ENCODE measurements at regions not wholly inside any gene's neighbourhood (a gene's known extent, or its start where the extent isn't known, plus 50 kb on each side); places are given as distances from the start of the nearest gene placed in this dataset.

DNA sequence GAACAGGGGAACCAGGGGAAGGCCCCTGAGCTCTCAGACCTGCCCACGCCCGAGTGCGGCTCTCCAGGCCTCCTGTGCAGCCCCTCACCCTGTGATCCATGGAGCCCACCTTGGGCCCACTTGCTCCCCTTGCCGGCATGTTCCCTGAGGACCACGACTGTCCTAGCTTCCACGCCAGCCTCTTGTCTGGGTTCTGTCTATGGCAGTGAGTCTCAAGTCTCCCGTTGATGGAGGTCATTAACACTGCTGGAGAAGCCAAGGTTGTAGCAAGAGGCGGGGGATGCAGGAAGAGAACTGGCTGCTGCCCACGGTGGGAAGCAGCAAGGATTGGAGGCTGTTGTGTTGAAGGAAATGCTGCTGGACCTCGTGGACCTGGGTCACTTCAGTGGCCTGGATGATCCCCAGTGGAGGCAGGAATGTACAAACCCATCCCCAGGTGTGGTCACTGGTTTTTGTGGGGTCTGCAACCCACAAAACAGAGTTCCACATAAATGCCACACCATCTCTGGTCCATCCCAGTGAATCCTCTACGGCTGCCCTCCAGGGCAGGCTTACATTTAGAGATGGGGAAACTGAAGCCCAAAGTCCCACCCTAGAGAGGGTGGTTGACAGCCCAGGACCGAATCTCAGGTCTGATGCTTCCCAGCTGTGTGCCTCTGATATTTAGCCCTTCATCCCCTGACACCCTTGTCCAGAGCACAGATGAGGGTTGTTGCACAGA, 150.3 kb downstream of the NDUFA10 start:
- H3K36me3 ChIP-seq (ENCODE audit: insufficient read depth, low read length): no peaks in the 10 kb centered on the region
- H3K4me3 ChIP-seq (ENCODE audit: low read length): no peak overlapping the region
- H3K9me3 ChIP-seq (ENCODE audit: low read length): no peaks in the 10 kb centered on the region
- H3K27ac Mint-ChIP-seq: no peak overlapping the region
- ChIA-PET CTCF (no interaction called here), POLR2A (no interaction called here)
- no peaks in the 10 kb centered on the region for H3K4me1 Mint-ChIP-seq
- no peaks in the 10 kb centered on the region for H3K27me3 ChIP-seq (ENCODE audit: insufficient read depth, low read length, poor library complexity, severe bottlenecking)
- no peaks in the 10 kb centered on the region for H3K36me3 Mint-ChIP-seq
- H3K27ac ChIP-seq (ENCODE audit: low read depth, low read length): no peak overlapping the region
- DNase-seq: no peak
- no peaks in the 10 kb centered on the region for H3K4me1 ChIP-seq (ENCODE audit: insufficient read depth, low read length)
- no peaks in the 10 kb centered on the region for H3K9me3 Mint-ChIP-seq
- peaks cover 19% of the 10 kb centered on the region in 2 donors for H3K27me3 Mint-ChIP-seq
- H3K4me3 Mint-ChIP-seq: no peak overlapping the region

GRCh38 chr2:239873656-239874635, 151.2 kb downstream of the NDUFA10 start:
- Histone ChIP-seq H3K27ac (ENCODE audit: low read depth, low read length) (no peak overlapping the region), H3K27me3 (ENCODE audit: insufficient read depth, low read length, poor library complexity, severe bottlenecking) (no peaks in the 10 kb centered on the region), H3K4me3 (ENCODE audit: low read length) (no peak overlapping the region), H3K4me1 (ENCODE audit: insufficient read depth, low read length) (no peaks in the 10 kb centered on the region), H3K36me3 (ENCODE audit: insufficient read depth, low read length) (no peaks in the 10 kb centered on the region), H3K9me3 (ENCODE audit: low read length) (no peaks in the 10 kb centered on the region)
- Mint-ChIP-seq H3K27ac (peak overlapping the region in 3 of 8 donors; percentile 17 to 54 (median 51)), H3K36me3 (no peaks in the 10 kb centered on the region), H3K27me3 (peaks cover 18% of the 10 kb centered on the region in 2 donors), H3K4me3 (no peak overlapping the region), H3K4me1 (no peaks in the 10 kb centered on the region), H3K9me3 (no peaks in the 10 kb centered on the region)
- POLR2A ChIA-PET: no interaction called here
- CTCF ChIA-PET: no interaction called here
- DNase-seq: no peak

DNA sequence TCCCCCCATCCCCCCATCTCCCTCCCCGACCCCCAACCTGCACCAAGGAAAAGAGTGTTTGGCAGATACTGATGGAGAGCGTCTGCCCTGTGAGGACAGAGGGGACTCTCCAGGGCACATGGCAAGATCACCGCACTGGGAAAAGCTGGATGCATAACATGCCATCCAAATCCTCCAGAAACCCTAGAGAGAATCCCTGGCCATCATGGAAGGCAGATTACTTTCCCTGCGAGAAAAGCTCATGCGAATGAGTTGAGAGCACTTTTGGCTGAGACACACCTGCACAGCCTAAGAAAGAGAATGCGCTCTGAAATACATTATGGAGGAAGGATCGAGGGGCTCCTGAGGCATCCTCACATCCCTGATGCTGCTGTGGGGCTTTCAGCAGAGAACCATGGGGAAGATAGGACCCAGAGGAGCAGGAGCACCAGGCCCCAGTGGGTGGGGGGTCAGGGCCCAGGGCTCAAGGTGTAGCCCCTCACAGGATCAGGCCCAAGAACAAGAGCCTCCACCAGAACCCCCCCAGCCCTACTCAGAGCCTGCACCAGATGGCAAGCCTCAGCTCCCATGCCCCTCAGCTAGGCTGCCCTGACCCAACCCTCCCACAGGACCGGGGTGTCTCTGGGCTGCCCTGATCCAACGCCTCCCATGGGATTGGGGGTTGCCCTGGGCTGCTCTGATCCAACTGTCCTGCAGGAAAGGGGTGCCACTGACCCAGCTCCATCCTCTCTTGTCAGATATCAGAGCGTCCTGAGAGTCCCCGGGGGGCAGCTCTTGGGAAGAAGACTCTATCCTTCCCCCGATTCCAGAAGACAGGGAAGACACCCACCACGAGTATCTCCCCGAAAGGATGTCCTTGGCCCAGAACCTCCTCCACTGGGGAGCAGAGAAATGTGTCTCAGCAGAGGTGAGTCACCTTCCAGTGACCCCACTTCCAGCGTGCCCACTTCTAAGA, 153.4 kb downstream of the NDUFA10 start:
- no peaks in the 10 kb centered on the region for H3K9me3 ChIP-seq (ENCODE audit: low read length)
- CTCF ChIA-PET: no interaction called here
- no peak overlapping the region for H3K4me3 Mint-ChIP-seq
- no peaks in the 10 kb centered on the region for H3K36me3 ChIP-seq (ENCODE audit: insufficient read depth, low read length)
- no peaks in the 10 kb centered on the region for H3K9me3 Mint-ChIP-seq
- POLR2A ChIA-PET: no interaction called here
- DNase-seq: no peak
- H3K27ac Mint-ChIP-seq: peak overlapping the region in 1 of 8 donors; percentile 2
- H3K4me3 ChIP-seq (ENCODE audit: low read length): no peak overlapping the region
- H3K4me1 ChIP-seq (ENCODE audit: insufficient read depth, low read length): no peaks in the 10 kb centered on the region
- H3K36me3 Mint-ChIP-seq: no peaks in the 10 kb centered on the region
- H3K27me3 ChIP-seq (ENCODE audit: insufficient read depth, low read length, poor library complexity, severe bottlenecking): no peaks in the 10 kb centered on the region
- peaks cover 14% of the 10 kb centered on the region in 2 donors for H3K27me3 Mint-ChIP-seq
- H3K4me1 Mint-ChIP-seq: no peaks in the 10 kb centered on the region
- no peak overlapping the region for H3K27ac ChIP-seq (ENCODE audit: low read depth, low read length)

GRCh38 chr2:239870863-239871262, 154.3 kb downstream of the NDUFA10 start:
- Histone ChIP-seq H3K27me3 (ENCODE audit: insufficient read depth, low read length, poor library complexity, severe bottlenecking) (no peaks in the 10 kb centered on the region), H3K36me3 (ENCODE audit: insufficient read depth, low read length) (no peaks in the 10 kb centered on the region), H3K27ac (ENCODE audit: low read depth, low read length) (no peak overlapping the region), H3K4me3 (ENCODE audit: low read length) (no peak overlapping the region), H3K4me1 (ENCODE audit: insufficient read depth, low read length) (no peaks in the 10 kb centered on the region), H3K9me3 (ENCODE audit: low read length) (no peaks in the 10 kb centered on the region)
- Mint-ChIP-seq H3K27me3 (peaks cover 14% of the 10 kb centered on the region in 2 donors), H3K27ac (no peak overlapping the region), H3K4me3 (no peak overlapping the region), H3K36me3 (no peaks in the 10 kb centered on the region), H3K9me3 (no peaks in the 10 kb centered on the region), H3K4me1 (no peaks in the 10 kb centered on the region)
- DNase-seq: no peak
- CTCF ChIA-PET: no interaction called here
- POLR2A ChIA-PET: no interaction called here

GRCh38 chr2:239870276-239870675, 154.9 kb downstream of the NDUFA10 start:
- Histone ChIP-seq H3K4me1 (ENCODE audit: insufficient read depth, low read length) (no peaks in the 10 kb centered on the region), H3K9me3 (ENCODE audit: low read length) (no peaks in the 10 kb centered on the region), H3K4me3 (ENCODE audit: low read length) (no peak overlapping the region), H3K27me3 (ENCODE audit: insufficient read depth, low read length, poor library complexity, severe bottlenecking) (no peaks in the 10 kb centered on the region), H3K36me3 (ENCODE audit: insufficient read depth, low read length) (no peaks in the 10 kb centered on the region), H3K27ac (ENCODE audit: low read depth, low read length) (no peak overlapping the region)
- Mint-ChIP-seq H3K4me3 (no peak overlapping the region), H3K27me3 (peaks cover 11 to 13% of the 10 kb centered on the region in 2 donors), H3K4me1 (no peaks in the 10 kb centered on the region), H3K36me3 (no peaks in the 10 kb centered on the region), H3K9me3 (no peaks in the 10 kb centered on the region), H3K27ac (no peak overlapping the region)
- ChIA-PET CTCF (no interaction called here), POLR2A (no interaction called here)
- DNase-seq: no peak

GRCh38 chr2:239869272-239870155, 155.6 kb downstream of the NDUFA10 start:
- ChIA-PET POLR2A (no interaction called here), CTCF (no interaction called here)
- H3K9me3 Mint-ChIP-seq: no peaks in the 10 kb centered on the region
- H3K27ac Mint-ChIP-seq: no peak overlapping the region
- H3K4me1 Mint-ChIP-seq: no peaks in the 10 kb centered on the region
- Histone ChIP-seq H3K4me3 (ENCODE audit: low read length) (no peak overlapping the region), H3K9me3 (ENCODE audit: low read length) (no peaks in the 10 kb centered on the region), H3K27me3 (ENCODE audit: insufficient read depth, low read length, poor library complexity, severe bottlenecking) (no peaks in the 10 kb centered on the region), H3K27ac (ENCODE audit: low read depth, low read length) (no peak overlapping the region), H3K4me1 (ENCODE audit: insufficient read depth, low read length) (no peaks in the 10 kb centered on the region), H3K36me3 (ENCODE audit: insufficient read depth, low read length) (no peaks in the 10 kb centered on the region)
- H3K27me3 Mint-ChIP-seq: peaks cover 9% of the 10 kb centered on the region in 2 donors
- no peaks in the 10 kb centered on the region for H3K36me3 Mint-ChIP-seq
- no peak overlapping the region for H3K4me3 Mint-ChIP-seq
- no peak for DNase-seq

DNA sequence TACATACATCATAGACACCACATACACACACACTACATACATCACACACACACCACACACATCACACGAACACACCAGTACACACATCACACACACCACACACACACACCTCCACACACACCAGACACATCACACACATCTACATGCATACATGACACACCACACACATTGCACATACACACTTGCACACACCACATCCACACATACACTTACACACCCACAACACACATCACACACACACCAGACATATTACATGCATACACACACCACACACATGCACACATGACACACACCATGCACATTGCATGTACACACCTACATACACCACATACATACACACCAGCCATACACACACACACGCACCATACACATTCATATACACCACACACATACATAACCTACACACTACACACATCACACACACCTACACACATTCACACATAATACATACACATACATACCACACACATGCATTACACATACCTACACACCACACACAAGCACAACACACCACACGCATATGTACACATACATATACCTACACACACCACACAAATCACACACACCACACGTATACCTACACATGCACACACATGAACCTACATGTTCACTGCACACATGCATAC, 156.5 kb downstream of the NDUFA10 start:
- Histone ChIP-seq H3K4me3 (ENCODE audit: low read length) (no peak overlapping the region), H3K27me3 (ENCODE audit: insufficient read depth, low read length, poor library complexity, severe bottlenecking) (no peaks in the 10 kb centered on the region), H3K36me3 (ENCODE audit: insufficient read depth, low read length) (no peaks in the 10 kb centered on the region), H3K9me3 (ENCODE audit: low read length) (no peaks in the 10 kb centered on the region), H3K4me1 (ENCODE audit: insufficient read depth, low read length) (no peaks in the 10 kb centered on the region), H3K27ac (ENCODE audit: low read depth, low read length) (no peak overlapping the region)
- no peaks in the 10 kb centered on the region for H3K36me3 Mint-ChIP-seq
- no peak for DNase-seq
- no peak overlapping the region for H3K4me3 Mint-ChIP-seq
- H3K27me3 Mint-ChIP-seq: peaks cover 1 to 3% of the 10 kb centered on the region in 2 donors
- H3K27ac Mint-ChIP-seq: no peak overlapping the region
- CTCF ChIA-PET: no interaction called here
- no peaks in the 10 kb centered on the region for H3K4me1 Mint-ChIP-seq
- POLR2A ChIA-PET: no interaction called here
- no peaks in the 10 kb centered on the region for H3K9me3 Mint-ChIP-seq

All from CD8-positive, alpha-beta memory T cell (primary cell).